ENCODE measurements at regions not wholly inside any gene's neighbourhood (a gene's known extent, or its start where the extent isn't known, plus 50 kb on each side); places are given as distances from the start of the nearest gene placed in this dataset.

DNA sequence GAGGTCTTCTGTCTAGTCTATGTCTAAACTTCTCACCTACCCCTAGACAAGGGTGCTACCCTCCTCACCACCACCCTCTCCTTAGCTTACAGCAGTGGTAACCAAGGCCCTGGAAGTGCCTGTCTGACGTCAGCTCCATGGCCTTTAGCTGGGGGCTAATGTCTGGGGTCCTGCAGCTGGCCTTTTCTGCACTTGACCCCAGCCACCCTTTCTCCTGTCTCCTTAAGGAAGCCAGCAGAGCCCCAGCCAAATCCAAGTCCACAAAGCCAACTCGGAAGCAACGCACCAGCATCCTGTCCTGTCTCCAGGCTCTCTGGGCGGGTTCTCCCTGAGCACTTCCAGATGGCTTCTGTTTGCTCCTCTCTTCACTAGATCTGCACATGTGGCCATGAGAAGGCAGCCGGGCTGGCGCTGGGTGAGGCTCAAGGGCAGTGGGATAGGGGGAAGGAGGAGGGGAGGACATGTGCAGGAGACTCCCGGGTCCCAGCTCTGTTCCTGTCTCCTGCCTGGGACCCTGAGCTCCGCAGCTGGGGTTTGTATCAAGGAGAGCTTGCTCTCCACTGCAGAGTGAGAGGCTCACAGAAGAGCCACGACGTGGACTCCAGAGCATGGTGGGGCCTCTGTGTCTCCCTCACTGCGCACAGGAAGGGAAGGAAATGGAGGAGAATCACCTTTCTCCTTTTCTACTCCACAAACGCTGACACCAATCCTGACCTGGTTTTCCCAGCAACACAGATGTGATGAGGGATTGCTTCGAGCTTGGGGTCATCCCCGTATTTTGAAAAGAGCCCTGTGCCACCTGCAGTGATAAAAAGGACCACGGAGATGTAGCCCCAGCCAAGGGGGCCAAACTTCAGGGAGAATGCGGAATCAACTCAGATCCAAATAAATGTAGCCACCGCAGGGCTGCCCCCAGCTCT lies 204.2 kb downstream of the USP12 start:
- no peak for DNase-seq (ENCODE audit: extremely low spot score, unreplicated experiment)
- Mint-ChIP-seq H3K4me1 (ENCODE audit: unreplicated experiment) (peaks cover 15% of the 10 kb centered on the region), H3K36me3 (no peaks in the 10 kb centered on the region), H3K27ac (peak overlapping the region; percentile 67), H3K9me3 (no peaks in the 10 kb centered on the region), H3K4me3 (no peak overlapping the region), H3K27me3 (peaks cover 38% of the 10 kb centered on the region)
- TF ChIP-seq, protein P1, sequence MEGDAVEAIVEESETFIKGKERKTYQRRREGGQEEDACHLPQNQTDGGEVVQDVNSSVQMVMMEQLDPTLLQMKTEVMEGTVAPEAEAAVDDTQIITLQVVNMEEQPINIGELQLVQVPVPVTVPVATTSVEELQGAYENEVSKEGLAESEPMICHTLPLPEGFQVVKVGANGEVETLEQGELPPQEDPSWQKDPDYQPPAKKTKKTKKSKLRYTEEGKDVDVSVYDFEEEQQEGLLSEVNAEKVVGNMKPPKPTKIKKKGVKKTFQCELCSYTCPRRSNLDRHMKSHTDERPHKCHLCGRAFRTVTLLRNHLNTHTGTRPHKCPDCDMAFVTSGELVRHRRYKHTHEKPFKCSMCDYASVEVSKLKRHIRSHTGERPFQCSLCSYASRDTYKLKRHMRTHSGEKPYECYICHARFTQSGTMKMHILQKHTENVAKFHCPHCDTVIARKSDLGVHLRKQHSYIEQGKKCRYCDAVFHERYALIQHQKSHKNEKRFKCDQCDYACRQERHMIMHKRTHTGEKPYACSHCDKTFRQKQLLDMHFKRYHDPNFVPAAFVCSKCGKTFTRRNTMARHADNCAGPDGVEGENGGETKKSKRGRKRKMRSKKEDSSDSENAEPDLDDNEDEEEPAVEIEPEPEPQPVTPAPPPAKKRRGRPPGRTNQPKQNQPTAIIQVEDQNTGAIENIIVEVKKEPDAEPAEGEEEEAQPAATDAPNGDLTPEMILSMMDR (conservative IDR thresholded peaks at IDR 0.05), result no peak

DNA sequence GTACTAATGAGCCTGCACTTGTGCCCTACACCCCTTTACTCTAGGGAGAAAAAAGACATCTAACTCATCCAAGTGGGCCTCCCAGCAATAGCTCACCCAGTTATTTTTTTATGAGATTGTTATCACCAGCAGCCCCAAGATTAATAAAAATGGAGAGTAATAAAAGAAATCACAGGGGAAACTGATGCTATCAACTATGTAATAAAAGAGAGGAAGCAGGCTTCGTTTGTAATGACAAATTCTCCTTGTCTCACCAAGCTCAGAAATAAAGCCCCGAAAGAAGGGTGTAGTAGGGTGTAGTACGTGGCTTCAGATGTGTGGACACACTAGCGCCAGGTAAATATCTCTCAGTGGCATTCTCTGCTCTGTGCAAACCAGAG lies 204.9 kb downstream of the USP12 start:
- Mint-ChIP-seq H3K9me3 (no peaks in the 10 kb centered on the region), H3K36me3 (no peaks in the 10 kb centered on the region), H3K4me3 (no peak overlapping the region), H3K27me3 (peaks cover 42% of the 10 kb centered on the region), H3K27ac (no peak overlapping the region), H3K4me1 (ENCODE audit: unreplicated experiment) (peaks cover 18% of the 10 kb centered on the region)
- no peak for DNase-seq (ENCODE audit: extremely low spot score, unreplicated experiment)
- TF ChIP-seq, protein P1 (conservative IDR thresholded peaks at IDR 0.05), result no peak

GRCh38 chr13:26965952-26966700 lies 205.5 kb downstream of the USP12 start:
- Mint-ChIP-seq H3K4me3 (no peak overlapping the region), H3K36me3 (no peaks in the 10 kb centered on the region), H3K9me3 (no peaks in the 10 kb centered on the region), H3K4me1 (ENCODE audit: unreplicated experiment) (peaks cover 18% of the 10 kb centered on the region), H3K27ac (no peak overlapping the region), H3K27me3 (peaks cover 43% of the 10 kb centered on the region)
- TF ChIP-seq, protein P1 (conservative IDR thresholded peaks at IDR 0.05), result no peak
- DNase-seq (ENCODE audit: extremely low spot score, unreplicated experiment), result no peak

GRCh38 chr13:26964278-26965250 lies 204.0 kb upstream of the GPR12 start:
- Mint-ChIP-seq H3K4me1 (ENCODE audit: unreplicated experiment) (peaks cover 18% of the 10 kb centered on the region), H3K9me3 (no peaks in the 10 kb centered on the region), H3K27me3 (peaks cover 52% of the 10 kb centered on the region), H3K4me3 (no peak overlapping the region), H3K27ac (peak overlapping the region; percentile 2), H3K36me3 (no peaks in the 10 kb centered on the region)
- TF ChIP-seq, protein P1 (conservative IDR thresholded peaks at IDR 0.05), result no peak
- no peak for DNase-seq (ENCODE audit: extremely low spot score, unreplicated experiment)

GRCh38 chr13:26962671-26963070 lies 202.1 kb upstream of the GPR12 start:
- no peaks in the 10 kb centered on the region for H3K9me3 Mint-ChIP-seq
- peak overlapping the region; percentile 41 for H3K27ac Mint-ChIP-seq
- peaks cover 50% of the 10 kb centered on the region for H3K27me3 Mint-ChIP-seq

More at GRCh38 chr13:26962671-26963070, 202.1 kb upstream of the GPR12 start:
- Mint-ChIP-seq H3K4me1 (ENCODE audit: unreplicated experiment) (peaks cover 11% of the 10 kb centered on the region), H3K4me3 (no peak overlapping the region), H3K36me3 (no peaks in the 10 kb centered on the region)
- DNase-seq (ENCODE audit: extremely low spot score, unreplicated experiment), result no peak
- TF ChIP-seq, protein P1 (conservative IDR thresholded peaks at IDR 0.05), result no peak
